ENCODE measurements at regions not wholly inside any gene's neighbourhood (a gene's known extent, or its start where the extent isn't known, plus 50 kb on each side); places are given as distances from the start of the nearest gene placed in this dataset.

- no peak overlapping the region for H3K4me3 ChIP-seq (ENCODE audit: low read length)
- no peaks in the 10 kb centered on the region for H3K9me3 ChIP-seq (ENCODE audit: insufficient read depth, low read length)
- H3K79me2 ChIP-seq (ENCODE audit: low read length) = no peaks in the 10 kb centered on the region
- no peak overlapping the region for H3K9ac ChIP-seq (ENCODE audit: low read length)
- H3K4me1 ChIP-seq (ENCODE audit: low read length) = peaks cover 17% of the 10 kb centered on the region
- TF ChIP-seq CTCF (IDR thresholded peaks at IDR 0.05; ENCODE audit: low read depth, low read length) (no peak), EZH2phosphoT487 (IDR thresholded peaks at IDR 0.05; ENCODE audit: low read depth) (no peak)
- no peaks in the 10 kb centered on the region for H3K27me3 ChIP-seq (ENCODE audit: low read depth, low read length)
- H3K4me2 ChIP-seq (ENCODE audit: low read length) = no peak overlapping the region
- H3K36me3 ChIP-seq (replicated peaks; ENCODE audit: low read depth, low read length) = no peaks in the 10 kb centered on the region
- H3K27ac ChIP-seq (ENCODE audit: low read length) = no peak overlapping the region
- no peaks in the 10 kb centered on the region for H4K20me1 ChIP-seq (ENCODE audit: insufficient read depth, low read length)
- no peak overlapping the region for H2AFZ ChIP-seq (ENCODE audit: low read depth, low read length)
Observed at GRCh38 chr12:75756111-75756510, 244.7 kb upstream of the KRR1 start.

- H3K4me2 ChIP-seq (ENCODE audit: low read length) = no peak overlapping the region
- H3K4me3 ChIP-seq (ENCODE audit: low read length) = no peak overlapping the region
- H3K4me1 ChIP-seq (ENCODE audit: low read length) = peaks cover 3% of the 10 kb centered on the region
- no peaks in the 10 kb centered on the region for H3K27me3 ChIP-seq (ENCODE audit: low read depth, low read length)
- H3K9ac ChIP-seq (ENCODE audit: low read length) = no peak overlapping the region
- H2AFZ ChIP-seq (ENCODE audit: low read depth, low read length) = no peak overlapping the region
- no peaks in the 10 kb centered on the region for H4K20me1 ChIP-seq (ENCODE audit: insufficient read depth, low read length)
- TF ChIP-seq CTCF (IDR thresholded peaks at IDR 0.05; ENCODE audit: low read depth, low read length) (no peak), EZH2phosphoT487 (IDR thresholded peaks at IDR 0.05; ENCODE audit: low read depth) (no peak)
- H3K9me3 ChIP-seq (ENCODE audit: insufficient read depth, low read length) = no peaks in the 10 kb centered on the region
- no peak overlapping the region for H3K27ac ChIP-seq (ENCODE audit: low read length)
- H3K36me3 ChIP-seq (replicated peaks; ENCODE audit: low read depth, low read length) = no peaks in the 10 kb centered on the region
- H3K79me2 ChIP-seq (ENCODE audit: low read length) = no peaks in the 10 kb centered on the region
Observed at GRCh38 chr12:75754698-75755097, 243.3 kb upstream of the KRR1 start.

- Histone ChIP-seq H3K9ac (ENCODE audit: low read length) (no peak overlapping the region), H3K4me3 (ENCODE audit: low read length) (no peak overlapping the region), H3K27ac (ENCODE audit: low read length) (no peak overlapping the region), H3K79me2 (ENCODE audit: low read length) (no peaks in the 10 kb centered on the region), H3K4me1 (ENCODE audit: low read length) (no peaks in the 10 kb centered on the region), H3K27me3 (ENCODE audit: low read depth, low read length) (no peaks in the 10 kb centered on the region), H3K4me2 (ENCODE audit: low read length) (no peak overlapping the region), H3K36me3 (replicated peaks; ENCODE audit: low read depth, low read length) (no peaks in the 10 kb centered on the region), H2AFZ (ENCODE audit: low read depth, low read length) (no peak overlapping the region), H4K20me1 (ENCODE audit: insufficient read depth, low read length) (no peaks in the 10 kb centered on the region), H3K9me3 (ENCODE audit: insufficient read depth, low read length) (no peaks in the 10 kb centered on the region)
- no peak for TF ChIP-seq EZH2phosphoT487 (IDR thresholded peaks at IDR 0.05; ENCODE audit: low read depth)
- no peak for TF ChIP-seq CTCF (IDR thresholded peaks at IDR 0.05; ENCODE audit: low read depth, low read length)
Observed at GRCh38 chr12:75754141-75754540, 242.7 kb upstream of the KRR1 start.

GRCh38 chr12:75751769-75752471, 240.5 kb upstream of the KRR1 start:
- H3K36me3 ChIP-seq (replicated peaks; ENCODE audit: low read depth, low read length) = no peaks in the 10 kb centered on the region
- H4K20me1 ChIP-seq (ENCODE audit: insufficient read depth, low read length) = no peaks in the 10 kb centered on the region
- no peaks in the 10 kb centered on the region for H3K9me3 ChIP-seq (ENCODE audit: insufficient read depth, low read length)
- no peak overlapping the region for H3K4me2 ChIP-seq (ENCODE audit: low read length)
- H3K27me3 ChIP-seq (ENCODE audit: low read depth, low read length) = no peaks in the 10 kb centered on the region
- H3K4me1 ChIP-seq (ENCODE audit: low read length) = no peaks in the 10 kb centered on the region
- H3K27ac ChIP-seq (ENCODE audit: low read length) = no peak overlapping the region
- H3K79me2 ChIP-seq (ENCODE audit: low read length) = no peaks in the 10 kb centered on the region
- H3K4me3 ChIP-seq (ENCODE audit: low read length) = no peak overlapping the region
- TF ChIP-seq CTCF (IDR thresholded peaks at IDR 0.05; ENCODE audit: low read depth, low read length) (no peak), EZH2phosphoT487 (IDR thresholded peaks at IDR 0.05; ENCODE audit: low read depth) (no peak)
- no peak overlapping the region for H3K9ac ChIP-seq (ENCODE audit: low read length)
- no peak overlapping the region for H2AFZ ChIP-seq (ENCODE audit: low read depth, low read length)
